ENCODE measurements at regions not wholly inside any gene's neighbourhood (a gene's known extent, or its start where the extent isn't known, plus 50 kb on each side); places are given as distances from the start of the nearest gene placed in this dataset.
"Not testable (repeated sequence)": the region's sequence is repeated elsewhere in the genome, so short reads cannot be mapped to it uniquely, and the experiment has no call there.

GRCh38 chr4:64001229-64001898, 407.9 kb downstream of the TECRL start:
- DNase-seq, result no peak

- no peak for DNase-seq
Observed at GRCh38 chr4:64000241-64000640, 409.0 kb downstream of the TECRL start.

GRCh38 chr4:63986253-63986652, 423.0 kb downstream of the TECRL start:
- DNase-seq, result no peak

- no peak for DNase-seq
Observed at GRCh38 chr4:63983224-63983623, 426.0 kb downstream of the TECRL start.

GRCh38 chr4:63965875-63966274, 443.4 kb downstream of the TECRL start:
- DNase-seq, result no peak

GRCh38 chr4:63942706-63943286, 466.5 kb downstream of the TECRL start:
- DNase-seq, result not testable (repeated sequence)

- DNase-seq, result no peak
Observed at GRCh38 chr4:63937961-63938360, 471.3 kb downstream of the TECRL start.

- no peak for DNase-seq
Observed at GRCh38 chr4:63922146-63922545, 487.1 kb downstream of the TECRL start.

GRCh38 chr4:63921561-63921960, 487.7 kb downstream of the TECRL start:
- DNase-seq, result no peak

- DNase-seq, result no peak
Observed at GRCh38 chr4:63919636-63920365, 489.4 kb downstream of the TECRL start.

- no peak for DNase-seq
Observed at GRCh38 chr4:63906660-63907183, 502.5 kb downstream of the TECRL start.

- no peak for DNase-seq
Observed at GRCh38 chr4:63904201-63904600, 505.0 kb downstream of the TECRL start.

- no peak for DNase-seq
Observed at GRCh38 chr4:63901304-63901703, 507.9 kb downstream of the TECRL start.

GRCh38 chr4:63898961-63899360, 510.3 kb downstream of the TECRL start:
- DNase-seq, result no peak

- no peak for DNase-seq
Observed at GRCh38 chr4:63894161-63894560, 515.1 kb downstream of the TECRL start.

- DNase-seq, result no peak
Observed at GRCh38 chr4:63869370-63869769, 539.9 kb downstream of the TECRL start.

- no peak for DNase-seq
Observed at GRCh38 chr4:63851496-63851895, 557.8 kb downstream of the TECRL start.

GRCh38 chr4:63841266-63841665, 568.0 kb downstream of the TECRL start:
- no peak for DNase-seq

GRCh38 chr4:63831590-63832155, 577.6 kb downstream of the TECRL start:
- no peak for DNase-seq

- no peak for DNase-seq
Observed at GRCh38 chr4:63817196-63817865, 591.9 kb downstream of the TECRL start.

GRCh38 chr4:63814171-63814964, 594.9 kb downstream of the TECRL start:
- DNase-seq, result no peak

- DNase-seq, result no peak
Observed at GRCh38 chr4:63799166-63799565, 610.1 kb downstream of the TECRL start.

All from HCEC 1CT (cell line).